ENCODE measurements at regions not wholly inside any gene's neighbourhood (a gene's known extent, or its start where the extent isn't known, plus 50 kb on each side); places are given as distances from the start of the nearest gene placed in this dataset.
"Not testable (repeated sequence)": the region's sequence is repeated elsewhere in the genome, so short reads cannot be mapped to it uniquely, and the experiment has no call there.

DNA sequence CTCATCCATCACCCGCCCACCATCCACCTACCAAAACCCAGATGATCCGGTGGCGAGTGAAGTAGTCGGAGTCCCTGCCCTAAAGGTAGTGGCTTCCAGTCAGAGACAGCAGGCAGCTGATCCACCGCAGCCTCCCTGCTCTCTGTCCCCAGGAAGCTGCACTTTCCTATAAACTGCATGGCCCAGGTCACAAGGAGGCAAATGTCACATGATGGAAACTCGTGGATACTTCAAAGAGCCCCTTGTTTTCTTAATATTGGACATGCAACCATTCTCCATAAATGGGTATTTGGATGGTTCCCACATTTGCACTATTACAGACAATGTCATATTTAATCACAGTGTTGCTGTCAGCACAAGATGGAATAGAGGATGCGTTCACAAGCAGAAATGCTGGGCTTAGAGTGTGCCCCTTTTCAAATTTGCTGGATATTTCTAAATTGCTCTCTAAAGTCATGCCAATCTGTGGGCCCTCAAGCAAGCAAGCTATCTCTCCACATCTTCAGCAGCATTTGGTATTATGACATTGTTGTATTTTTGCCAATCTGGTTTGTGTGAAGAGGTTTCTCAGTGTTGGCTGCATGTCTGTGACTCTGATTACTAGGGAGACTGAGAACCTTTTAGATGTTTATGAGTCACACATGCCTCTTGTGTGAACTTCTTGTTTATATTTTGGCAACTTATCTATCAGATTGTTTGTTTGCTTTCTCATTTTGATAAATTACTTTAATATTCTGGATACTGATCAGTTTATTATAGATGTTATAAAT lies 822.0 kb downstream of the TNS3 start:
- intact Hi-C loops (cut with DNase I) = no loop called here
- no peak for DNase-seq (ENCODE audit: low spot score)

DNA sequence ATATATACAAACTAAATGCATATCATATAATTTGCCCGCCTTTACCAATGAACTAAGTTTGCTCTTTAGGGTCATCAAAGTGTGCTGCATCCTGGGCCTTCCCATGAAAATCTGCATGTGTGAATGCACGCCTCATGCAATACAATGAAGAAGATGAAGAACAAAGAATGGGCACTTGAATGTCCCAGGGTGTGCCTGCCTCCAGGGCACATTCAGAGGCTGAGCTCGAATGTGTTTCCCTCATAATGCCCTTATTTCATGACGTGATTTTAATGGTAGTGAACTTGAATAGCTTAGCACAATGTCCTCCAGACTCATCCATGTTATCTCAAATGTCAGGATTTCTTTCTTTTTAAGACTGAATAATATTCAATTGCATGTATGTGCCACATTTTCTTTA lies 824.9 kb downstream of the TNS3 start:
- intact Hi-C loops (cut with DNase I) = no loop called here
- DNase-seq (ENCODE audit: low spot score) = no peak

DNA sequence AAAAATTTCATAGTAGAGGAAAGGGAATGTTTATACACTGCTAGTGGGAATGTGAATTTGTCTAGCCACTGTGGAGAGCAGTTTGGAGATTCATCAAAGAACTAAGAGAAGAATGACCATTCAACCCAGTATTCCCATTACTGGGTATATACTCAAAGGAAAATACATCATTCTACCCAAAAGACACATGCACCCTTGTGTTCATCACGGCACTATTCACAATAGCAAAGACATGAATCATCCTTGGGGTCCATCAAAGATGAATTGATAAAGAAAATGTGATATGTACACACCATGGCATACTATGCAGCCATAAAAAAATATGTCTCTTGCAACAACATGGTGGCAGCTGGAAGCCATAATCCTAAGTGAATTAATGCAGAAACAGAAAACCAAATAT lies 825.7 kb downstream of the TNS3 start:
- intact Hi-C loops (cut with DNase I) = no loop called here
- DNase-seq (ENCODE audit: low spot score) = no peak

DNA sequence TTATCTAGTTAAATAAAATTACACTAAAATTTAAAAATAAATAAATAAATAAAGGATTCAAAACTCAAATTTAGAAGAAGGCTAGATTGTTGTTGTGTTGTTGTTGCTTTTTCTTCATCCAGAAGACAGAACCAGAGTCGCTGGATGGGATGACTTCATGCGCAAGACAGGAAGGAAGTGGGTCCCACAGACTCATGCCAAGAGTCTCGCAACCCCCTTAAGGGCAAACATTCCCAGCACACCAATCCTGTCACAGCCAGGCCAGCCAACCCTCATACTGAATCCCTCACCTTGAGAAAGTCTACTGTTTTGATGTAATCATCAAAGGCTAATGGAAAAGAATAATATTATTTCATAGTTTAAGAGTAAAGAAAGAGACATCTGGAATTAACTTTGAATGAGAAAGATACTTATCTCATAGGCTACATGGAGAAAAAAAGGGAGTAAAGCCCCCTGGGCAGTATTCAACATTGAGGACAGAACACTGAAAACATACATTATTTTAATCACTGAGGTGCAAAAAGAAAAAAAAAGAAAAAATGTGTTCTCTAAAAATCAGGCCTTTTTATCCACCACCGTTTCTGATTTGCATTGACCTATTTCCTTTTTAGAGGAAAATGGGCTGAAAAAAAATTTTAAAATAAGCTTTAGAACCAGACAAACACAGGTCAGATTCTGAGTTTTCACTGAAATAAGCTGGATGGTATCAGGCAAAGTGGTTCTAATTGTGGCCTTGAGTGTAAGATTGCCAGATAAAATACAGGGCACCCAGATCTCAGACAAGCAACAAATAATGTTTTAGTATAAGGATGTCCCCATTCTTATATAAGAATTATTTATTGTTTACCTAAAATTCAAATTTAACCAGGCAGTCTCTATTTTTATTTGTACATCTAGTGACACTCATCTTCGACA lies 826.5 kb downstream of the TNS3 start:
- intact Hi-C loops (cut with DNase I) = no loop called here

DNA sequence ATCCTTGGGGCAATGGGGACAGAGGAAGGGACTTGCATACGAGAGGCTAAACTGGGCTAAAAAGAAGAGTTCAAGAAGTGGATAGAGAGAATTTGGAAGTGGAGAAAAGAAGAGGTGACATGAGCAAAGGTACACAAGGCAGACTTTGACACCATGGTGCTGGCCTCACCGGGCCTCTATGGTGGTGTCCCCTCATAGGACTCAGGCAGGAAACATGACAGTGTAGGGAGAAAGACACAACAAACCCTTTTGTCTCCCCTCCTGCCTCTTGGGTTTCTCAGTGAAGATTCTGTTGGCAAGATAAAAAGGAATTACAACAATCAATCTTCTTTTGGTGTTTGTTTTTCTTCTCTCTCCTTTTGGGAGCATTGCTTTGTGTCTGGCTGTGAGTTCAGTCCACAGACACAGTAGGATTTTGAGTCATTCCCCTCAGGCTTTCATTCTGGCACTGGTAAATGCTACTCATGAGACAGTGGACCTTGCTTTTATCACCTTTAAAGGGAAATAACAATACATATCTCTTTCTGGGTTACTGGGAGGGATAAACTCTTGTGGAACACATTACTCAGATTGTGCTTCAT lies 827.7 kb downstream of the TNS3 start:
- no peak for DNase-seq (ENCODE audit: low spot score)
- intact Hi-C loops (cut with DNase I) = no loop called here

More for the DNA sequence above, 826.5 kb downstream of the TNS3 start:
- DNase-seq (ENCODE audit: low spot score) = no peak

DNA sequence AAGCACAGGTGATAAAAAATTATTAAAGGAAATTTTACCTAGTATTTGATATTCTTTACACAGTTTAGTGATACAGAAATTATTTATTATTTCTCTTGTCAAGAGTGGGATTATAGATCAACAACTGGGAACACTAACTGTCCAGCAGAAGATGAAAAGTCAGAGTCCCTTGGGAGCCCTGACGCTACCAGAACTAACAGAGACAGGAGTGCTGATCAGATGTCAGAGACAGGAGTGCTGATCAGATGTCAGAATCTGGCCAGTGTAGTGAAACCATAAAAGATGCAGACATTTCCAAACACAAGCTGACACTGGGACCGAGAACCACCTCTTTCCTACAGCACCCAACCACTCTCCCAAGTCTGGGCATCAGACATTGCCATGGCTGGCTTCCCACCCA lies 828.2 kb downstream of the TNS3 start:
- intact Hi-C loops (cut with DNase I) = no loop called here
- DNase-seq (ENCODE audit: low spot score) = no peak

DNA sequence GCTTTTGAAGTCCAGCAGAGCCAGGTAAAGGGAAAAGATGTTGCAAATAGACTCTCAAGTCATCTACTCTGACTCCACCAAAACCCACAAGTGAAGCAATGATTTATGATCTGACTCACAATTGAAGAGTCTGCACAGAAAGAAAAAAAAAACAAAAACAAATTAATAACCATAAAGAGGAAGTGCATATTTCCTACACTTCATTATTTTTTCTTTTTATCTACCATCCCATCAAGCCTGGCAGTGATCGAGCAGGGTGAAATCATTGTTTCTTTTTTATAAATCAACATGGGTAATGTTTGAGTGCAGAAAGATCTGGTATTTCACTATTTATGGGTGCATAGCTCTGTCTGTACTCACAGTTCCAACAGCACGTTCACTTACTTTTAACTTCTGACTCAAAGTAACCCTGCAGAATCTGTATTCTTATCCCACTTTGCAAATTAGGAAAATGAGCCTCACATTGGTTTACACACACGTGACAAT lies 829.0 kb downstream of the TNS3 start:
- intact Hi-C loops (cut with DNase I) = no loop called here
- DNase-seq (ENCODE audit: low spot score) = no peak

DNA sequence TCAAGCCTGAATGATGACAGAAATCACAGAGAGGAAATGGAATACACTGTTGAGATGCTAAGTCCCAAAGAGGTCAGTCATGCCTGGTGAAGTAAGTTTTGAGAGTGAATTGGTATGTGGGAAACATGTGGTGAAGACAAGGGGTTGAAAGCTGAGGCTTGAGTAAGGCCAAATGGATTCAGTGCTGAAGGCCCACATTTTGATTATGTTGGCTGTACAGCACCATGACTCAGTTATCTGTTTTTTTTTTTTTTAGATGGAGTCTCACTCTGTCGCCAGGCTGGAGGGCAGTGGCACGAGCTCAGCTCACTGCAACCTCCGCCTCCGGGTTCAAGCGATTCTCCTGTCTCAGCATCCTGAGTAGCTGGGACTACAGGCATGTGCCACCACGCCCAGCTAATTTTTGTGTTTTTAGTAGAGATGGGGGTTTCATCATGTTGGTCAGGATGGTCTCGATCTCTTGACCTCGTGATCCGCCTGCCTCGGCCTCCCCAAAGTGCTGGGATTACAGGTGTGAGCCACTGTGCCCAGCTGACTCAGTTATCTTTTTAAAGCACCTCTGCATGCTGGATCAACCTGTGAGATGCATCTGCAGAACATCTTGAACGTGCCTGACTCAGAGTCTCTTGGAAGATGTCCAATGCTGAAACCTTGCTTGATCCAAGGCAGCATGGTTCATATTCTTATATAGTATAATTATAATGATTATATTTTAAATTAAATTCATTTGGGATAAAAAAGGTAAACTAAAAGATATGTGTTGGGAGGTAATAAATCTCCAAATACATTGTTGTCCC lies 829.8 kb downstream of the TNS3 start:
- intact Hi-C loops (cut with DNase I); DNase-seq (ENCODE audit: low spot score): not testable (repeated sequence)

DNA sequence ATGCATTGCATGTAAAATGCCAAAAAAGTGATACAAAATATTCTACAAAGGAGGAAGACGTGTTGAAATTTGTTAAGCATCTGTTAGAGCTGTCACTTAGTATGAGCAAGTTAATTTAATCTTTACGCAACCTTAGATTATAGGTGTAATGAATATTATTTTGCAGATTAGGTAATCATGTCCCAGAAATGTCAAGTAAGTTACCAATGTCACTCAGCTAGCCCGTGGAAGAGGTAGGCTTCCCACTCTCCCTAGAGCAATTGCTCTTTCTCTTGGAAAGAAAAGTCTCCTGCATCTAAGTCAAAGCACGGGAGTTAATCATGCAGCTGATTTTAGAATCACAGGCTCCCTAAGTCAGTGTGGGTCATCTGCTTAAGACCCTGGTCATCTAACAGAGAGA lies 830.4 kb upstream of the IGFBP3 start:
- no peak for DNase-seq (ENCODE audit: low spot score)
- intact Hi-C loops (cut with DNase I) = no loop called here

DNA sequence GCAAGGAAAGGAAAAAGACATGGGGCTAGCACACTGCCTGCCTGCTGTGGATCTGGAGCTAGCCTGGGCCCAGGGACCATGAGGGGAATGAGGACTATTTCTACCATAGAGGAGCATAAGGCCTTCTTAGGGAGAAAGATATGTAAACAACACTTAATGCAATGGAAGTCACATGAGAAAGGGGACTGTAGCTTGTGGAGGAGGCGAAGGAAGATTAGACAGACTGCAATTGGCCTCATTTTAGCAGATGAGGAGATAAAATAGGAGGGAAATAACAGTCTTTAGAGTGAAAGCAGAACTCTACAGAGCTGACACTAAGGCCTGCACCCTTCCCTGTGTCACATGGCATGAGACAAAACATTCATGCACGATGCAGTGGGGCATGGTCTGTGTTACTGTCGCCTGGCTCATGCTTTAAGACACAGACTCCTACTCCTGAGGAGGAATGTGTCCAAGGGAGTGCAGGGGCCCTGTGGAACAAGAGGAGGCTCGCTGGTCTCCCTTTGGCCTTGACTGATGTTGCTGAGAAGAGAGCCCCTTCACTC lies 829.3 kb upstream of the IGFBP3 start:
- intact Hi-C loops (cut with DNase I) = no loop called here
- DNase-seq (ENCODE audit: low spot score) = no peak

DNA sequence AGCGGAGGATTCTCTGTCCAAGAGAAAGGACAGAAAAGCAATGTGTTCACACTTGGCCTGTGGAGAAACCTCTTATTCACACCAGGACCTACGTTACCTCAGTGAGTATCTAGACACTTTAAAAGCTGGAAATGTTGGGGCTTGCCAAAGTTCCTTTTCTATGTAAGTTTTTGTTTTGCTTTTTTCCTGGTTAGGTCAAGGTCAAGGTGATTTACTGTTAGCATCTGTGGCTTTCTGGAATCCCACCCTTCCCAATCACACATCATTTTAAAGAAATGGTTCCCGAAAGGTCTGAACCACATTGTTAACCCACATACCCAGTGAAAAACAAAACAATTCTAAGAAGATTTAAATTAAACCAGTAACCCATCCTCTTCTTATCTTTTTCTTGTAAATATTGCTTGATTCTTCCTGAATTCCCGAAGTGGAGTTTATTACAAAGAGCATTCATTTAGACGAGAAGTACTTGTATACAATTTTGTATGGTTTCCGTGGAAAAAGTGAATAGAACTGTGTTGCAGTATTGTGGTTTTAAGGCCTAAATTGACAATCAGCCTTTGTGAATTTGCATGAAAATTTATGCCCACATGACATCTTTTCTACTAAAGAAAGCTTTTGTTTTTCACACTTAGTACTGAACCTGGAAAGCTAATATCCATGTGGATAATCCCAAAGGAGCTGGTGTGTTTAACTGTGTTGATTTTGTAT lies 827.0 kb upstream of the IGFBP3 start:
- no peak for DNase-seq (ENCODE audit: low spot score)

DNA sequence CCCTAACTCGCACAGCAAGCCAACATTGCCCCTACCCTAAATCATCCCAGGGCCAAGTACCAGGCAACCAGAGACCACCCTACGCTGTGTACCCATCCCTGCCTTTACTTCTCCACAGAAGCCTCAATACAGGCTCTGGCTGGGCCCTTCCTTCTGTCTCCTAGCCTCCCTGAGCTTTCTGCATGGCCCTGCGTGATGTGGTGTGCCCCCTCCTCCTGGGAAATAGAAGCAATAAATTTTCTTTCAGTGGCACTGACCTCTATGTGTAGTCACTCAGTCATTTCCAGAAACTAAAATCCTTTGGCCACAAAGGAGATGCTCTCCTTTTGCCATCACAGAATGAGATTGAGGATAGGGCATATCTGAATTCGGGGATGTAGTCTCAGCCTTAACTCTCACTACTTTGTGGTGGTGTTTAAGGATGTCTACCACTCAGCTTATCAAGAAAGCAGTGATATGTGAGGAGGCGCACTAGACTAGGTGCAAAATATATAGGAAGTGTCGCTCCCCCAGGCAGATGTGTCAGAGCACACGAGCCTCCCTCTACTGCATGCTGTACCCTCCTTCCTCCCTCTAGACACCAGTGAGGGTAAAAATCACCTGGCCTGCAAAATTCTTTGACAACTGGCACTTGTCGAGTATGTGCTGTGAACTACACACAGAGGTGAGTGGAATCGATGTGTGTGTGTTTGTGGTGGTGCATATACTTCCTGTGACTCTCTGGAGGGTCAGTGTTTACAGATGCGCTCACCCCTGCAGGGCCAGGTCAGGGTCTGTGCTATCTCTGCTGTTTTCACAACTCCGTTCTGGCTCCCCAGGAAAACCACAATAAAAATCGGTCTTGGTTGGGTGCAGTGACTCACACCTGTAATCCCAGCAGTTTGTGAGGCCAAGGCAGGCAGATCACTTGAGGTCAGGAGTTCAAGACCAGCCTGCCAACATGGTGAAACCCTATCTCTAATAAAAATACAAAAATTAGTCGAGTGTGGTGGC lies 825.9 kb upstream of the IGFBP3 start:
- no peak for DNase-seq (ENCODE audit: low spot score)
- intact Hi-C loops (cut with DNase I) = no loop called here

More for the DNA sequence above, 827.0 kb upstream of the IGFBP3 start:
- intact Hi-C loops (cut with DNase I) = no loop called here

DNA sequence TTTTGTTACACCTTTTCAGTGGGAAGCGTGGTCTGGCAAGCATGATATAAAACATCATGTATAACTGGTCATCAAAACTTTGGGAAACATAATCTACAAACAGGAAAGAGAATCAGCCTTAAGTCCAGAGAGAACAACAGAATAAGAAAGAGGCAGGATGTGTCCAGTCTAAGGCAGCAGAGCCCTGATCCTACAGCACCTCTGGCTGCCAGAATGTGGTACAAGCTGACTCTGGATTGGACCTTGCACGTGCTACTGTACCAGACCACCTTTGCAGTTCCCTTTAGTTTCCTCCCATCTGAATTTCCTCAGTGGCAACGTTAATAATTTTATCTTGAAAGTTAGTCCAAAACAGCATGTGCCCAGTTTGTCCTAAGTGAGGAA lies 824.6 kb upstream of the IGFBP3 start:
- intact Hi-C loops (cut with DNase I) = no loop called here
- DNase-seq (ENCODE audit: low spot score) = no peak

DNA sequence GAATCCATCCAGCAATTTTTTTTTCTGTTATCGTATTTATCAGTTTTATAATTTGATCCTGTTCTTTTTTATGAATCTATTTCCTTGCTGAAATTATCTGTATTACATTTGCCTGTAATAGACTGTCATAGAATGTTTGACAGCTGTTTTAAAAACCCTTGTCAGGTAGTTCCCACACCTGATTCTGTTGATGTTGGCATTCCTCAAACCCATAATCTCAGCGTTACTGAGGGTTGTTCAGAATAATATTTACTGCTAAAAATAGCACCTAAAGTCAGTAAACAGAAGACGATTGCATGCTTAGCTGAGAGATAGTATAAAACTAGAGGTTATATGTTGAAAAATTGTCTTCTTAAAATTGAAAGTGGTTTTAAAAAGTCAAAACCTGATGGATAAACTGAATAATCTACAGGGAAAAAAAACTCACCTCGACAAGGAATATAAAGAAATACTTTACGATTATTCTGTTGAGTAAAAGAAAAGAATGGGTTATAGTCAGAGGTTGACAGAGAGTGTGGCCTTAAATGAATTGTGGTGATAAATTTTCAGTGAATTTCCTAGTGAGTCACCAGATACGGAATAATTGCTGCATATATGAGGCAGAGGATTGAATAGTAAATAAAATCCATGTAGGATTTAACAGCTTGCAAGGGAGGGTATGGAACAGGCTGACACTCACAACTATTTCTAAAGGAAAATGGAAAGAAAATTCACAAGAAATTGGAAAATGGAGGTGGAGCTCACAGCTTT lies 824.1 kb upstream of the IGFBP3 start:
- intact Hi-C loops (cut with DNase I) = no loop called here
- no peak for DNase-seq (ENCODE audit: low spot score)

DNA sequence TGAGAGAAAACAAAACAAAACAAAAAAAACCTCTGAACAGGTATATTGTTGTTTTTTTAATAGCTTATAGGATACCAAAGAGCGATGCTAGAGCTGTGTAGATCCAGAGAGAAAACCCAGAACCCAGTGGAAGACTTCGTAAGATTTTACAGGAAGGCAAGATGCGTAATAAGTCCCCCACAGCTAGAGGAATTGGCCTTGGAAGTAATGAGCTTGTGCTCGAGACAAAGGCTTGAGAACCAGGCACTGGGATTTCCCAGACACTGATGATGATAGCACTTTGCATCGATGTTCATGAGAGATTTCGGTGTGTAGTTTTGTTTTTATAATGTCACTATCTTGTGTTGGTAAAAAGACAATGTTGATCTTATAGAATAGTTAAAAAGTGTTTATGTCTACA lies 821.5 kb upstream of the IGFBP3 start:
- DNase-seq (ENCODE audit: low spot score) = no peak

DNA sequence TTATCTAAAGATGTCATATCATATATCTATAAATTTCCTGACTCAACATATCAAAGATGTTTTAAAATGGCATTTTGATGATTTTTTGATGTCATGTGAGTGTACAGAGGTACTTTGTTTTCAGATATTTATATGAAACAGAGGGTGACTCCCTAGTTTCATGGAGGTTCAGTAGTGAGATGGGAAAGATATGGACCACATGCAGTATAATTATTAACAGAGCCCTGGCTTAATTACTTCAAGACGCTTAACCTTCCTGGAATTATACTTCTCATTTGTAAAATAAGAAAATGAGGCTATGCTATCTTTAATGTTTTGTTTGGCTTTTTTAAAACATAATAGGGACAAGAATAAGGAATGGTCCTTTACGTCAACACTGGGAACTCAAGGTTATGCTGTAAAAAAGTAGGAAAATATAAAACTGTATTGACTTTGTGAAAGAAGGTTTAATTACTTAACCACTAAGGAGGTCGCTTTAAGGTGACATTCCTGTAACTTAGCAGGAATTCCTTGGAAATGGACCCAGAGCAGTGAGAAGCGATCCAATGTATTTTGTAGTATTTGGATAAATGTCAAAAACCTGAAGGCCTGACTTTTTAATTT lies 821.0 kb upstream of the IGFBP3 start:
- intact Hi-C loops (cut with DNase I) = no loop called here
- DNase-seq (ENCODE audit: low spot score) = no peak

More for the DNA sequence above, 821.5 kb upstream of the IGFBP3 start:
- intact Hi-C loops (cut with DNase I) = no loop called here
